ENCODE measurements at regions not wholly inside any gene's neighbourhood (a gene's known extent, or its start where the extent isn't known, plus 50 kb on each side); places are given as distances from the start of the nearest gene placed in this dataset.

DNA sequence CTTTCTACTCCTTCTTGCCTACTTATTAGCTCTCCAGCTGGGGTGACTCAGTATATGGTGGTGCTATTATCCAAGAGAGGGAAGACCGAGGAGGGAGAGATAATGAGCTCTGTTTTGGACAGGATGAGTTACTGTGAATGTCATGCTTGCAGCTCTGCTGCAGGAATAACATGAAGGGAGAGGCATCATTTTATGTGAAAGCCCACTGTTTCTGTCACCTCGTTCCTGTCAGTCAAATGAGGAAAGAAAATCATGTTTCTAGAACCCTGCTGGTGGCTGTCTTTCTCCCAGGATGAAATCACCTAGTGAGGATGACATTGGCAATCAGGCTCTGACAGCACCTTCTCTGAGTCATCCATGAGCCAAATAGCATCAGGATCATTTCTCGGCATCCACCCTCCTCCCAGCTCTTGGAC, 1291.6 kb upstream of the AUTS2 start:
- TF ChIP-seq, protein P1, sequence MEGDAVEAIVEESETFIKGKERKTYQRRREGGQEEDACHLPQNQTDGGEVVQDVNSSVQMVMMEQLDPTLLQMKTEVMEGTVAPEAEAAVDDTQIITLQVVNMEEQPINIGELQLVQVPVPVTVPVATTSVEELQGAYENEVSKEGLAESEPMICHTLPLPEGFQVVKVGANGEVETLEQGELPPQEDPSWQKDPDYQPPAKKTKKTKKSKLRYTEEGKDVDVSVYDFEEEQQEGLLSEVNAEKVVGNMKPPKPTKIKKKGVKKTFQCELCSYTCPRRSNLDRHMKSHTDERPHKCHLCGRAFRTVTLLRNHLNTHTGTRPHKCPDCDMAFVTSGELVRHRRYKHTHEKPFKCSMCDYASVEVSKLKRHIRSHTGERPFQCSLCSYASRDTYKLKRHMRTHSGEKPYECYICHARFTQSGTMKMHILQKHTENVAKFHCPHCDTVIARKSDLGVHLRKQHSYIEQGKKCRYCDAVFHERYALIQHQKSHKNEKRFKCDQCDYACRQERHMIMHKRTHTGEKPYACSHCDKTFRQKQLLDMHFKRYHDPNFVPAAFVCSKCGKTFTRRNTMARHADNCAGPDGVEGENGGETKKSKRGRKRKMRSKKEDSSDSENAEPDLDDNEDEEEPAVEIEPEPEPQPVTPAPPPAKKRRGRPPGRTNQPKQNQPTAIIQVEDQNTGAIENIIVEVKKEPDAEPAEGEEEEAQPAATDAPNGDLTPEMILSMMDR (IDR thresholded peaks at IDR 0.05), result no peak
- no peak for TF ChIP-seq POLR2A (IDR thresholded peaks at IDR 0.05)

All from ovary (tissue), 3 donors.